ENCODE measurements at regions not wholly inside any gene's neighbourhood (a gene's known extent, or its start where the extent isn't known, plus 50 kb on each side); places are given as distances from the start of the nearest gene placed in this dataset.
A peak's percentile ranks its signal among the peaks of the same experiment; 100 is the strongest.

- no peaks in the 10 kb centered on the region for H4K20me1 ChIP-seq (ENCODE audit: control insufficient read depth, insufficient read depth)
- no TSS peak for BruUV-seq (replicated peaks)
- no peak overlapping the region for H3K4me3 ChIP-seq
- ATAC-seq (peak; percentile 47; the same call in 2 of the 3 replicates), FAIRE-seq (no peak), DNase-seq (ENCODE audit: low read depth, low spot score) (no peak)
- H3K36me3 ChIP-seq (ENCODE audit: control insufficient read depth in 2 of 2, insufficient read depth in 2 of 2, low read length in 1 of 2), result no peaks in the 10 kb centered on the region
- H3K27ac ChIP-seq (ENCODE audit: control insufficient read depth, insufficient read depth), result no peak overlapping the region
- ChIA-PET RAD21 (ENCODE audit: unreplicated experiment) (no interaction called here), CTCF (interaction anchor here (1.1 to 6.1 kb wide), 5 partner anchors 8 to 60 kb away, joined by 3 to 49 read pairs (median 3); no protein-coding TSS in a partner anchor), SMC1A (ENCODE audit: uncharacterized antibody, unreplicated experiment) (no interaction called here), POLR2A (no interaction called here)
- TF ChIP-seq IRF3 (IDR thresholded peaks at IDR 0.05) (no peak), CTCF (IDR thresholded peaks at IDR 0.05 in 2 of 3, conservative IDR thresholded peaks at IDR 0.05 in 1 of 3; ENCODE audit: control insufficient read depth in 2 of 3, extremely low read depth in 1 of 3, insufficient read depth in 1 of 3, low read depth in 3 of 3, low read length in 3 of 3) (peak; percentile 28 to 50 (median 50); a peak in 5 of 6 replicates)
- no peaks in the 10 kb centered on the region; a peak in 1 of 4 replicates for H3K27me3 ChIP-seq (replicated peaks in 1 of 2; ENCODE audit: control insufficient read depth in 2 of 2, insufficient read depth in 2 of 2, low read length in 1 of 2)
- no peak overlapping the region for H2AFZ ChIP-seq (ENCODE audit: control insufficient read depth, low read depth, low read length)
- H3K9me3 ChIP-seq (replicated peaks; ENCODE audit: control insufficient read depth, insufficient read depth, low read length), result no peaks in the 10 kb centered on the region
- H3K4me2 ChIP-seq (ENCODE audit: control insufficient read depth, insufficient read depth), result no peak overlapping the region
- no peaks in the 10 kb centered on the region for H3K79me2 ChIP-seq (ENCODE audit: control insufficient read depth, insufficient read depth, low read length)
- in situ Hi-C loops (cut with MboI), result no loop called here
- no peaks in the 10 kb centered on the region for H3K4me1 ChIP-seq (ENCODE audit: control insufficient read depth, insufficient read depth, low read length)
- intact Hi-C loops (cut with micrococcal nuclease; ENCODE audit: unreplicated experiment), result no loop called here
- 19% methylated on average over 3 of the region's 3 CpGs for WGBS (ENCODE audit: insufficient coverage, insufficient replicate concordance, low lambda C conversion rate, missing lambda C conversion rate)
- H3K9ac ChIP-seq (ENCODE audit: control insufficient read depth, insufficient read depth, low read length), result no peak overlapping the region
Measured at GRCh38 chr14:21860172-21860571, 186.6 kb upstream of the OR4E1 start.

- in situ Hi-C loops (cut with MboI) (no loop called here), intact Hi-C loops (cut with micrococcal nuclease; ENCODE audit: unreplicated experiment) (no loop called here)
- Histone ChIP-seq H3K27me3 (replicated peaks in 1 of 2; ENCODE audit: control insufficient read depth in 2 of 2, insufficient read depth in 2 of 2, low read length in 1 of 2) (no peaks in the 10 kb centered on the region; a peak in 1 of 4 replicates), H3K9ac (ENCODE audit: control insufficient read depth, insufficient read depth, low read length) (no peak overlapping the region), H3K27ac (ENCODE audit: control insufficient read depth, insufficient read depth) (no peak overlapping the region), H3K4me2 (ENCODE audit: control insufficient read depth, insufficient read depth) (no peak overlapping the region), H3K79me2 (ENCODE audit: control insufficient read depth, insufficient read depth, low read length) (no peaks in the 10 kb centered on the region), H2AFZ (ENCODE audit: control insufficient read depth, low read depth, low read length) (no peak overlapping the region), H3K36me3 (ENCODE audit: control insufficient read depth in 2 of 2, insufficient read depth in 2 of 2, low read length in 1 of 2) (no peaks in the 10 kb centered on the region), H3K4me1 (ENCODE audit: control insufficient read depth, insufficient read depth, low read length) (no peaks in the 10 kb centered on the region), H4K20me1 (ENCODE audit: control insufficient read depth, insufficient read depth) (no peaks in the 10 kb centered on the region), H3K9me3 (replicated peaks; ENCODE audit: control insufficient read depth, insufficient read depth, low read length) (no peaks in the 10 kb centered on the region), H3K4me3 (no peak overlapping the region)
- 45% methylated on average over 3 of the region's 3 CpGs for WGBS (ENCODE audit: insufficient coverage, insufficient replicate concordance, low lambda C conversion rate, missing lambda C conversion rate)
- no peak for FAIRE-seq
- DNase-seq (ENCODE audit: low read depth, low spot score), result no peak
- BruUV-seq (replicated peaks), result no TSS peak
- SMC1A ChIA-PET (ENCODE audit: uncharacterized antibody, unreplicated experiment), result no interaction called here
- POLR2A ChIA-PET, result no interaction called here
- CTCF ChIA-PET, result interaction anchor here (0.7 to 2.1 kb wide), 7 partner anchors 9 to 111 kb away, joined by 3 to 27 read pairs (median 5); no protein-coding TSS in a partner anchor
- no peak for ATAC-seq
- RAD21 ChIA-PET (ENCODE audit: unreplicated experiment), result no interaction called here
- TF ChIP-seq PBX3 (IDR thresholded peaks at IDR 0.05; ENCODE audit: insufficient replicate concordance, low read depth, low read length) (no peak), ZBTB33 (IDR thresholded peaks at IDR 0.05) (no peak), CEBPB (IDR thresholded peaks at IDR 0.05; ENCODE audit: borderline replicate concordance in 1 of 2, low read depth in 2 of 2, low read length in 2 of 2) (no peak), CTCF (IDR thresholded peaks at IDR 0.05 in 2 of 3, conservative IDR thresholded peaks at IDR 0.05 in 1 of 3; ENCODE audit: control insufficient read depth in 2 of 3, extremely low read depth in 1 of 3, insufficient read depth in 1 of 3, low read depth in 3 of 3, low read length in 3 of 3) (no peak), CBX5 (IDR thresholded peaks at IDR 0.05; ENCODE audit: low read depth) (no peak)
Measured at GRCh38 chr14:21852775-21853174, 179.2 kb upstream of the OR4E1 start.
